ENCODE measurements at regions not wholly inside any gene's neighbourhood (a gene's known extent, or its start where the extent isn't known, plus 50 kb on each side); places are given as distances from the start of the nearest gene placed in this dataset.

GRCh38 chr13:103926118-103926517 lies 859.9 kb upstream of the SLC10A2 start:
- no peak overlapping the region for H3K27ac ChIP-seq
- H3K36me3 ChIP-seq (replicated peaks) = no peaks in the 10 kb centered on the region
- no peak for TF ChIP-seq CTCF (IDR thresholded peaks at IDR 0.05; ENCODE audit: low read depth, low read length, missing control alignments)
- no peak for DNase-seq
- H3K4me3 ChIP-seq (ENCODE audit: low read depth, low read length) = no peak overlapping the region
- H3K27me3 ChIP-seq (replicated peaks) = no peaks in the 10 kb centered on the region
- in situ Hi-C loops (cut with HindIII; ENCODE audit: low pct_ligation_motif_present, low sequenced_read_pairs) = no loop called here

- in situ Hi-C loops (cut with HindIII; ENCODE audit: low pct_ligation_motif_present, low sequenced_read_pairs) = no loop called here
Measured at GRCh38 chr13:103908911-103909310, 842.7 kb upstream of the SLC10A2 start.

GRCh38 chr13:103908274-103908673 lies 842.1 kb upstream of the SLC10A2 start:
- H3K36me3 ChIP-seq (replicated peaks) = no peaks in the 10 kb centered on the region
- no peak overlapping the region for H3K27ac ChIP-seq
- DNase-seq = no peak
- in situ Hi-C loops (cut with HindIII; ENCODE audit: low pct_ligation_motif_present, low sequenced_read_pairs) = no loop called here
- no peak overlapping the region for H3K4me3 ChIP-seq (ENCODE audit: low read depth, low read length)
- no peaks in the 10 kb centered on the region for H3K27me3 ChIP-seq (replicated peaks)
- TF ChIP-seq CTCF (IDR thresholded peaks at IDR 0.05; ENCODE audit: low read depth, low read length, missing control alignments) = no peak

More at GRCh38 chr13:103908911-103909310, 842.7 kb upstream of the SLC10A2 start:
- Histone ChIP-seq H3K27ac (no peak overlapping the region), H3K27me3 (replicated peaks) (no peaks in the 10 kb centered on the region), H3K4me3 (ENCODE audit: low read depth, low read length) (no peak overlapping the region), H3K36me3 (replicated peaks) (no peaks in the 10 kb centered on the region)
- TF ChIP-seq CTCF (IDR thresholded peaks at IDR 0.05; ENCODE audit: low read depth, low read length, missing control alignments) = no peak
- DNase-seq = no peak

- Histone ChIP-seq H3K4me3 (ENCODE audit: low read depth, low read length) (no peak overlapping the region), H3K27ac (no peak overlapping the region), H3K27me3 (replicated peaks) (no peaks in the 10 kb centered on the region), H3K36me3 (replicated peaks) (no peaks in the 10 kb centered on the region)
- in situ Hi-C loops (cut with HindIII; ENCODE audit: low pct_ligation_motif_present, low sequenced_read_pairs) = no loop called here
- no peak for TF ChIP-seq CTCF (IDR thresholded peaks at IDR 0.05; ENCODE audit: low read depth, low read length, missing control alignments)
- DNase-seq = no peak
Measured at GRCh38 chr13:103903790-103904189, 837.6 kb upstream of the SLC10A2 start.

GRCh38 chr13:103898481-103898880 lies 832.3 kb upstream of the SLC10A2 start:
- no peaks in the 10 kb centered on the region for H3K36me3 ChIP-seq (replicated peaks)
- no peaks in the 10 kb centered on the region for H3K27me3 ChIP-seq (replicated peaks)
- TF ChIP-seq CTCF (IDR thresholded peaks at IDR 0.05; ENCODE audit: low read depth, low read length, missing control alignments) = no peak
- H3K27ac ChIP-seq = no peak overlapping the region
- DNase-seq = no peak
- H3K4me3 ChIP-seq (ENCODE audit: low read depth, low read length) = no peak overlapping the region
- in situ Hi-C loops (cut with HindIII; ENCODE audit: low pct_ligation_motif_present, low sequenced_read_pairs) = no loop called here

- TF ChIP-seq CTCF (IDR thresholded peaks at IDR 0.05; ENCODE audit: low read depth, low read length, missing control alignments) = no peak
- no peak overlapping the region for H3K27ac ChIP-seq
- no peak overlapping the region for H3K4me3 ChIP-seq (ENCODE audit: low read depth, low read length)
- no peaks in the 10 kb centered on the region for H3K27me3 ChIP-seq (replicated peaks)
- DNase-seq = no peak
- no peaks in the 10 kb centered on the region for H3K36me3 ChIP-seq (replicated peaks)
- in situ Hi-C loops (cut with HindIII; ENCODE audit: low pct_ligation_motif_present, low sequenced_read_pairs) = no loop called here
Measured at GRCh38 chr13:103895835-103896531, 829.8 kb upstream of the SLC10A2 start.

Data from brain microvascular endothelial cell (primary cell).